GM18519 (cell line): ENCODE measurements at regions not wholly inside any gene's neighbourhood (a gene's known extent, or its start where the extent isn't known, plus 50 kb on each side); places are given as distances from the start of the nearest gene placed in this dataset.

Experiments
- ATAC-seq: cut with Tn5 transposase; IDR thresholded peaks from one replicate; pipeline ENCODE4 v1.9.1; 2021; ENCODE audit warnings: mild to moderate bottlenecking, moderate library complexity; ENCODE audit not compliant: unreplicated experiment, low FRiP score

DNA sequence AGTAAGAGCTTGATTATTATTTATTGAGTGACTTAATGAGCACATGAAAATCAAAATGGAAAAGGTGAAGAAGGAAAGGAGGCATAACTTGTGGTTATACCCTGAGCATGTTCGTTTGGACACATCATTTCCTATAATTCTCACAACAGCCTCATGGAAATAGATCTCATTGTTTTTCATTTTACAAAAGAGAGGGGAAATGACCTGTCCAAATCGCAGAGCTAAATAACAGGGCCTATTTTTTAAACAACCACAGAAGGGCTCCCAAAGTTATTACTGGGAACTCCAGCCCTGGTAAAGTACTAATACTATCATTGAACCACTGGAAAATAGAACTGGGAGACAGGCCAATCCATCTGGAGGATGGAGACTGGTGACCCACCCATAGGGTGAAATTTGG is 317.7 kb upstream of the C16orf82 start:
- no peak for ATAC-seq

DNA sequence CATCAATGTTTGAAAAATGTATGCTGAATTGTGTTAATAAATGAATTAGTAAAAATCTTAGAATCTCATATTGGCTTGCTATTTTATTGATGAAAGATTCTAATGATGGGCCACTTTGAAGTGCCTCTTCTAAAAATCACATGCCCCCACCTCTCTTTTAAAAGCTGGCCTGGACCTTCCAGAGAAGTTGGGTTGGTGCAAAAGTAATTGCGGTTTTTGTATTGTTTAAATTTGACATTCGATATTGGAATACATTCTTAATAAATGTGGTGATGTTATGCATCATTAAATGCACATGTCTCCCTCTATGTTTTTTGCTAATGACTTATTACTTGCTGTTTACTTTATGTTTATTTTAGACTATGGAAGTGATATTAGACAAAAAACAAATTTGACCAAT is 314.6 kb upstream of the C16orf82 start:
- no peak for ATAC-seq

- ATAC-seq = no peak
Observed at GRCh38 chr16:26756633-26757032, 310.1 kb upstream of the C16orf82 start.

DNA sequence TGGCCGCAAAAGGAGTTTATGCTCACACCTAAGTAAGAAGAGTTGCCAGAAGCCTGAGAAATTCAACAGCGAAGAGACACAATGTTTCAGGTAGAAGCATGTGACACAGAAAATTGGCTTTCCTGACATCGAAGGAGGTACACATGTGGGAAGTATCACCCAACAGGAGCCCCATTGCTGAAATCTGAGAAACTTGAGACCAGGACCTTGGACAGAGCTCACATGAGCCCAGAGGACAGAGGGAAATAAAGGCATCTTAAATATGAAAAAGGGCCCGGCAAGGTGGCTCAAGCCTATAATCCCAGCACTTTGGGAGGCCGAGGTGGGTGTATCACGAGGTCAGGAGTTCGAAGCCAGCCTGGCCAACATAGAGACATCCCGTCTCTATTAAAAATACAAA is 304.1 kb upstream of the C16orf82 start:
- no peak for ATAC-seq

GRCh38 chr16:26765087-26765486 is 301.6 kb upstream of the C16orf82 start:
- peak; percentile 49 for ATAC-seq

DNA sequence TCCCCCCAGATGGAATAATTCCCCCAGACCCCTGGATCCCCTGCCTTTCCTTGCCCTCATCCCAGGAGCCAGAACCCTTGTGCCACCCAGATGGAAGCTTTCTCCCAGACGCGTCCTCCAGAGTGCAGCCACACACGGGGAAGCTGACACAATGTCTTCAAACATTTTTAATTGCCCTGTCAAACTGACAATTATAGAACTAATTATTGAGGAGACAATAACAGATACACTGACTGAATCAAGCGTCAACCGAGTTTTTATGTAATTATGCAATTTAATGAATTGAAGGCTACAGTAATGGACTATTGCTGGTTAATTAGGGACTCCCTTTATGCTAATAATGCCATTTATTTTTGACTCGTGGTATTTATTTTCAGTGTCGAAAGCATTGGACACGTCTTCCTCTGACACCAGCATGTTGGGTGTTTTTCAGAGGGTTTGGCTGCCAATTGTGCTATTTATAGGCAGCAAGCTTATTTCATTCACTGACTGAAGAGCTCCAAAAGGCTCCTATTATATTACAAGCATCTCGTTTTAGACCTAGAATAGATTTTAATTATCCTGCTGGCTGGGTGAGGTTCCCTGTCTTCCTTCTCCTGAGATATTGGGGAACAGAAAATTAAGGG is 298.2 kb upstream of the C16orf82 start:
- ATAC-seq = no peak

DNA sequence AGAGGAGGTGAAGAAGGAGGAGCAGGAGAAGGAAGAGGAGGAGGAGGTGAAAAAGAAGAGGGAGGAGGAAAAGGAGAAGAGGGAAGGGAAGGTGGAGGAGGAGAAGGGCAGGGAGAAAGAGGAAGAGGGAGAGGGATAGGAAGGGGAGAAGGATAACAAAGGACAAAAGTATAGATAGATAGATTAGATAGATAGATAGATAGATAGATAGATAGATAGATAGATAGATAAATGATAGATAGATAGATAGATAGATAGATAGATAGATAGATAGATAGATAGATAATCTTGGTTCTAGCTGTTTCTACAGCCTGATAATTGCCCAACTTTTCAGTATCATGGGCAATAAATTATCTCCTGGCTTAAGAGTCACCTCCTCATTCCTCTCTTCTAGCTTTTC is 296.2 kb upstream of the C16orf82 start:
- ATAC-seq = no peak

DNA sequence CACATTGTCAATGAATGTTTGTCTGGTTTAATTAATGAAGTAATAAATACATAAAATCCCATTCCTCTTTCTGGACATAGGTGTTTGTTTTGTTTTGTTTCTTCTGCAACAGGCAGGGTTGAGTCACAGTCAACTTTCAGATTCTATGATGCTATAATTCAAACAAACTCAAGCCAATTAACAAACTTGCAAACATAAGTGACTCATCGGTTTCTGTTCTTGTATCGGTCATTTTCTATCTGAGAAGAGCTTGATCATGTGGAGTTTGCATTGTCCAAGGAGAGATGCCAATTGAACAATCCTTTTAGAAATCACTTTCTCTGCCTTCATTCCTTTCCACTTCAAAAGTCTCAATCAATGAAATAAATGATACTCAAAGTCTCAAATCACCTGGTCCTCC is 294.2 kb upstream of the C16orf82 start:
- ATAC-seq = peak; percentile 76

DNA sequence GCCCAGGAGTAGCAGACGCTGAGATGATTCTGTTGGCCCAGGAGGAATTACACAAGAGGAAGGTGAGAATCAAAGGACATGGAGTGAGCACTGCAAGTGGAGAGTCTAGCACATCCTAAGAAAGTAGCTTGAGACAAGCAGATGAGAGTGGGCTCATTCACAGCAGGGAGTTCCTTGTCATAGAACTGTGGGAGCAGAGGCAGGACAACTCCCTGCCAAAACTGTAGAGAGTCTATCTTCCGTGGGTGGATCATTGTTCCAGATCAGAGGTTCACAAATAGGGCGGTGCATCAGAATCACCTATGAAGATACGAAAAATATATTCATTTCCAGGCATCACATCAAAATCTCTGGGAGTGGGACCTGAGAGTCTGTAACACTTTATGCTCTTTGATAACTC is 288.9 kb upstream of the C16orf82 start:
- ATAC-seq = no peak

- ATAC-seq = no peak
Observed at GRCh38 chr16:26787924-26788323, 278.8 kb upstream of the C16orf82 start.

- no peak for ATAC-seq
Observed at GRCh38 chr16:26791169-26791568, 275.6 kb upstream of the C16orf82 start.

DNA sequence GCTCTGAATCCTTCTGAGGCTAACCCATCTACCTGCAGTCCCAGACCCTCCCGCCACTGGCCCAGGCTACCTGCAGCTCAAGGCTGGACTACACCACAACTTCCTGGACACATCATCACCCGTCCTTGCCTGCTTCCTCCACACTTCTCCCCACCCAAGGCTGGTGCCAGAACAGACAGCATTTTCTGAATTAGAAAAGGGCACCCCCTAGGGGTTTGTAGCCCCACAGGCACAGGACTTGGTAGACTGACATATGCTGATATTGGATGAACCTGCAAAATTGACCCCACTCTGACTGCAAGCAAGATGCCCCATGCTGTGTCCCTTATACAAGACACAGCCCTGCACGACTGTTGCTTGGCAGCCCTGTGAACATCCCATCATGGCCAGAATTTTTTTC is 271.5 kb upstream of the C16orf82 start:
- ATAC-seq = no peak

GRCh38 chr16:26801628-26802027 is 265.1 kb upstream of the C16orf82 start:
- ATAC-seq = no peak

DNA sequence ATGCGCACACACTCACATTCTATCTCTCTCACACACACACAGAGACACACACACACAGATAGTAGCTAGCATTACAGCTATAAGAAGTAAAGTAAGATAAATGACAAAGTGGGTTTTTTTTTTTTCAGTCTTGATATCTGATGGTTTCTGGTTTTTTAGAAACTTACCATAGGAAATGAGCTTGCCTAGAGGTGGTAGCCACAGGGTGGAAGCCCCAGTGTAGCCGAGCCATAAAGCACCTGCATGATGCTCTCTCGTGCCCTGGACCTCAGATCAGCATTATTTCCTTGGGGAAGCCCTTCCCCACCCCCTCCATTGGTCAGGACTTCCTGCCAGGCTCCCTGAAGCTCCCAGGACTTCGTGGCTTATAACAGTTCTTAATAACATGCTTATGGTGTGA is 264.3 kb upstream of the C16orf82 start:
- no peak for ATAC-seq

GRCh38 chr16:26802965-26803364 is 263.8 kb upstream of the C16orf82 start:
- ATAC-seq = no peak

GRCh38 chr16:26806657-26807056 is 260.1 kb upstream of the C16orf82 start:
- ATAC-seq = no peak

DNA sequence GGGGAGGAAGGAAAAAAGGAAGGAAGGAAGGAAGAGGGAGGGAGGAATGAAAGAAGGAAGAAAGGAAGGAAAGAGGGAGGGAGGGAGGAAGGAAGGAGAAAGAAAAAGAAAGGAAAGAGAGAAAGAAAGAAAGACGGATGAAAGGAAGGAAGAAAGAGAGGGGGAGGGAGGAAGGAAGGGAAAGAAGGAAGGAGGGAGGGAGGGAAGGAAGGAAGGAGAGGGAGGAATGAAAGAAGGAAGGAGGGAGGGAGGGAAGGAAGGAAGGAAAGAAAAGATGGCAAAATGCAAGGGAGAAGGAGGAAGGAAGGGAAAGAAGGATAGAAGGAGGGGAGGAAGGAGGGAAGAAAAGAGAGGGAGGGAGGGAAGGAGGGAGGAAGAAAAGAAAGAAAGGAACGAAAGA is 257.3 kb upstream of the C16orf82 start:
- ATAC-seq = no peak

DNA sequence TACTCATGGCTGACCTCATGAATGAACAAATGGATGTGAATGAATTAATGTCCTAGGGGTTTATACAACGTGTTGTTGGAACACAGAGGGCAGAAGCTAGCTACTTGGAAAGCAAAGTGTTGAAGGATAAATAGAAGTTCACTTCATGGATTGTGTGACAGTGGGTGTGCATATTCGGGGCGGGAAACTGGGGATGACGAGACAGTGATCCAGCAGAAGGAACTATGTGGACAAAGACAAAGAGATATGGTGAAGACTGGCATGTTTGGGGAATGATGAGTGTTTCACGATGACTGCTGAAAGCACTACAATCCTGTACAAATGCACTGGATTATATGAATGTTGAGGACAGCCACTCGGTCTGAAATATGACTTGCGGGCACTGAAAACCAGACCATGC is 250.5 kb upstream of the C16orf82 start:
- ATAC-seq = no peak

GRCh38 chr16:26816885-26817571 is 249.7 kb upstream of the C16orf82 start:
- no peak for ATAC-seq

- ATAC-seq = no peak
Observed at GRCh38 chr16:26818393-26818792, 248.3 kb upstream of the C16orf82 start.

DNA sequence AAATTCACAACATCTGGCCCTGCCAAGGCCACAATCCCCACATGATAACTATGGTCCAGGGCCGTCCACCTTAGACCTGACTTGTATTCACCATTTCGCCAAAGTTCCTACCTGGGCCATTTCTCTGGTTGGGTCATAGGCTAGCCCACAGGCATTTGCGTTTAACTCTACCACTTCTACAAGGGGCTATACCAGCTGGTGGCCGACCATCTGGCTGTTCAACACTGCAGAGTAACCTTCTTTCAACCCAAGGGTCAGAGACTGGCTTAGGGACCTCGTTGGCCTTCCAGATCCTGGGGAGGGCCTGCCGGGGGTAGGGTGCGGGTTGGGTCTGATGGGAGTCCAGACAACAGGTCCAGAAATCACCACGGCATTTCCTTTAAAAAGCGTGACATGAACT is 242.3 kb upstream of the C16orf82 start:
- no peak for ATAC-seq

- no peak for ATAC-seq
Observed at GRCh38 chr16:26826500-26826899, 240.2 kb upstream of the C16orf82 start.
